SK-N-MC (cell line): ENCODE measurements at regions not wholly inside any gene's neighbourhood (a gene's known extent, or its start where the extent isn't known, plus 50 kb on each side); places are given as distances from the start of the nearest gene placed in this dataset.

Source experiments
- DNase-seq: peaks from one replicate; pipeline ENCODE4 v3.0.0-alpha.2; 2011; ENCODE audit warnings: low read depth, low spot score
- H3K27ac ChIP-seq: fragments of 200-600 bp; sonication (generic); 2 replicates; pipeline ENCODE4 v1.5.1; 2016; ENCODE audit warnings: mixed run types
- H3K36me3 ChIP-seq: fragments of 200-600 bp; sonication (generic); 2 replicates; pipeline ENCODE4 v1.6.1; 2017; ENCODE audit warnings: antibody characterized with exemption, low read length, mixed read lengths; ENCODE audit not compliant: insufficient read depth
- H3K4me3 ChIP-seq: fragments of 200-600 bp; sonication (generic); 2 replicates; pipeline ENCODE4 v1.5.1; 2016
- H3K9ac ChIP-seq: fragments of 200-600 bp; sonication (generic); 2 replicates; pipeline ENCODE4 v1.8.0; 2017; ENCODE audit warnings: mixed run types, mixed read lengths; ENCODE audit not compliant: insufficient read length
- H3K9me3 ChIP-seq: fragments of 200-600 bp; sonication (generic); 2 replicates; pipeline ENCODE4 v1.6.1; 2017; ENCODE audit warnings: low read depth, mild to moderate bottlenecking, antibody characterized with exemption, low read length, moderate library complexity, mixed read lengths
- EZH2 ChIP-seq: fragments of 200-600 bp; sonication (generic); IDR thresholded peaks from one replicate; pipeline ENCODE4 v1.6.1; 2017; ENCODE audit warnings: antibody characterized with exemption
- FOXP2 ChIP-seq: optimal IDR thresholded peaks from 2 replicates; pipeline ENCODE3; 2011; ENCODE audit warnings: mild to moderate bottlenecking, moderate library complexity; ENCODE audit not compliant: insufficient read depth; ENCODE audit errors: extremely low read length, control extremely low read depth
- POLR2AphosphoS5 ChIP-seq: IDR thresholded peaks from 2 replicates; pipeline ENCODE4 v1.6.1; 2012; ENCODE audit warnings: mild to moderate bottlenecking, low read depth, low read length, borderline replicate concordance

- no peak for DNase-seq
- Histone ChIP-seq H3K4me3 (no peak overlapping the region), H3K9me3 (no peaks in the 10 kb centered on the region), H3K27ac (no peak overlapping the region), H3K36me3 (no peaks in the 10 kb centered on the region), H3K9ac (no peak overlapping the region)
- TF ChIP-seq POLR2AphosphoS5 (no peak), EZH2 (no peak), FOXP2 (no peak)
These were observed 93.5 kb upstream of the NR2F2 start for GRCh38 chr15:96237002-96237401.

- H3K9ac ChIP-seq = no peak overlapping the region
- H3K4me3 ChIP-seq = no peak overlapping the region
- DNase-seq = no peak
- TF ChIP-seq POLR2AphosphoS5 (no peak), EZH2 (no peak)
- H3K9me3 ChIP-seq = no peaks in the 10 kb centered on the region
- no peaks in the 10 kb centered on the region for H3K36me3 ChIP-seq
- H3K27ac ChIP-seq = no peak overlapping the region
These were observed 87.7 kb upstream of the NR2F2 start for GRCh38 chr15:96242761-96243160.

GRCh38 chr15:96243701-96244100, 86.8 kb upstream of the NR2F2 start:
- TF ChIP-seq POLR2AphosphoS5 = no peak
- no peak for TF ChIP-seq EZH2
- no peak for TF ChIP-seq FOXP2
- H3K27ac ChIP-seq = no peak overlapping the region
- H3K9me3 ChIP-seq = no peaks in the 10 kb centered on the region
- no peak for DNase-seq
- H3K4me3 ChIP-seq = no peak overlapping the region
- H3K36me3 ChIP-seq = no peaks in the 10 kb centered on the region
- H3K9ac ChIP-seq = no peak overlapping the region

GRCh38 chr15:96245252-96245651, 85.2 kb upstream of the NR2F2 start:
- Histone ChIP-seq H3K36me3 (no peaks in the 10 kb centered on the region), H3K27ac (no peak overlapping the region), H3K9me3 (no peaks in the 10 kb centered on the region), H3K9ac (no peak overlapping the region), H3K4me3 (no peak overlapping the region)
- no peak for TF ChIP-seq EZH2
- DNase-seq = no peak

GRCh38 chr15:96246057-96246456, 84.4 kb upstream of the NR2F2 start:
- H3K9ac ChIP-seq = no peak overlapping the region
- DNase-seq = no peak
- no peak for TF ChIP-seq POLR2AphosphoS5
- TF ChIP-seq EZH2 = no peak
- TF ChIP-seq FOXP2 = no peak

GRCh38 chr15:96247621-96248305, 82.7 kb upstream of the NR2F2 start:
- TF ChIP-seq POLR2AphosphoS5 = no peak
- no peak for TF ChIP-seq EZH2
- no peak for TF ChIP-seq FOXP2
- Histone ChIP-seq H3K9me3 (no peaks in the 10 kb centered on the region), H3K36me3 (no peaks in the 10 kb centered on the region), H3K27ac (no peak overlapping the region), H3K4me3 (no peak overlapping the region), H3K9ac (no peak overlapping the region)
- no peak for DNase-seq

More at GRCh38 chr15:96246057-96246456, 84.4 kb upstream of the NR2F2 start:
- Histone ChIP-seq H3K9me3 (no peaks in the 10 kb centered on the region), H3K36me3 (no peaks in the 10 kb centered on the region), H3K4me3 (no peak overlapping the region), H3K27ac (no peak overlapping the region)

- H3K9ac ChIP-seq = no peak overlapping the region
- no peak for DNase-seq
- H3K27ac ChIP-seq = no peak overlapping the region
- no peak overlapping the region for H3K4me3 ChIP-seq
- H3K36me3 ChIP-seq = no peaks in the 10 kb centered on the region
- no peaks in the 10 kb centered on the region for H3K9me3 ChIP-seq
- TF ChIP-seq EZH2 (no peak), FOXP2 (no peak), POLR2AphosphoS5 (no peak)
These were observed 78.4 kb upstream of the NR2F2 start for GRCh38 chr15:96252148-96252547.

- Histone ChIP-seq H3K9ac (no peak overlapping the region), H3K4me3 (no peak overlapping the region), H3K36me3 (no peaks in the 10 kb centered on the region), H3K9me3 (no peaks in the 10 kb centered on the region), H3K27ac (peak overlapping the region; percentile 30; the same call in 1 of the 2 replicates)
- no peak for DNase-seq
- TF ChIP-seq EZH2 (no peak), POLR2AphosphoS5 (no peak), FOXP2 (no peak)
These were observed 77.3 kb upstream of the NR2F2 start for GRCh38 chr15:96253006-96253747.
